Peyer's patch (tissue), 4 donors: ENCODE measurements at regions not wholly inside any gene's neighbourhood (a gene's known extent, or its start where the extent isn't known, plus 50 kb on each side); places are given as distances from the start of the nearest gene placed in this dataset.

ENCODE experiments used
- POLR2A ChIP-seq, 2 donors: fragments of 450-650 bp; IDR thresholded peaks; one replicate each; pipeline ENCODE4 v1.5.1; 2017; ENCODE audit warnings: antibody characterized with exemption in 2 of 2, mild to moderate bottlenecking in 2 of 2, moderate library complexity in 2 of 2
- TF ChIP-seq, protein P1 (sequence below), 6 experiments: fragments of 450-650 bp in 4 of 6; fragments of 200-600 bp in 2 of 6; sonication (generic) in 1 of 6; IDR thresholded peaks; one replicate each; pipeline ENCODE4 v1.5.1; 2017 to 2019; ENCODE audit warnings: antibody characterized with exemption in 6 of 6, mild to moderate bottlenecking in 3 of 6, moderate library complexity in 1 of 6

DNA sequence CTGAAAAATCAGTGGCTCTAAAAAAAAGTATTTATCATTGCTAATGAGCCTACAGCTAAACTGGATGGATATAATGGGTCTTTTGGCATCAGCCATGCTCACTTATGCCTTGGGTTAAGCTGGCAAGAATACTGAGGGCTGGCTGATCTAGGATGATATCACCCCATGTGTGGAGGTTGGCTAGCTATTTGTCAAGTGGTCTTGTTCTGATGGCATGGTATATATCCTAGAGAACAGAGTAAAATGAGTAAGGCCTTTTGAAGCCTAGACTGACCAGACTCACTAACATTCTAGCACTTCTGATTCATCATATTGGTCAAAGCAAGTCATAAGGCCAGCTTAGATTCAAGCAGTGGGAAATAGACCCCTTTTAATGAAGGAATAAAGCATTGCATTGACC, 383.0 kb downstream of the SLITRK1 start:
- TF ChIP-seq, protein P1, sequence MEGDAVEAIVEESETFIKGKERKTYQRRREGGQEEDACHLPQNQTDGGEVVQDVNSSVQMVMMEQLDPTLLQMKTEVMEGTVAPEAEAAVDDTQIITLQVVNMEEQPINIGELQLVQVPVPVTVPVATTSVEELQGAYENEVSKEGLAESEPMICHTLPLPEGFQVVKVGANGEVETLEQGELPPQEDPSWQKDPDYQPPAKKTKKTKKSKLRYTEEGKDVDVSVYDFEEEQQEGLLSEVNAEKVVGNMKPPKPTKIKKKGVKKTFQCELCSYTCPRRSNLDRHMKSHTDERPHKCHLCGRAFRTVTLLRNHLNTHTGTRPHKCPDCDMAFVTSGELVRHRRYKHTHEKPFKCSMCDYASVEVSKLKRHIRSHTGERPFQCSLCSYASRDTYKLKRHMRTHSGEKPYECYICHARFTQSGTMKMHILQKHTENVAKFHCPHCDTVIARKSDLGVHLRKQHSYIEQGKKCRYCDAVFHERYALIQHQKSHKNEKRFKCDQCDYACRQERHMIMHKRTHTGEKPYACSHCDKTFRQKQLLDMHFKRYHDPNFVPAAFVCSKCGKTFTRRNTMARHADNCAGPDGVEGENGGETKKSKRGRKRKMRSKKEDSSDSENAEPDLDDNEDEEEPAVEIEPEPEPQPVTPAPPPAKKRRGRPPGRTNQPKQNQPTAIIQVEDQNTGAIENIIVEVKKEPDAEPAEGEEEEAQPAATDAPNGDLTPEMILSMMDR (IDR thresholded peaks at IDR 0.05), result no peak
- no peak for TF ChIP-seq POLR2A (IDR thresholded peaks at IDR 0.05)
